Large intestine (tissue), 3 donors: ENCODE measurements at regions not wholly inside any gene's neighbourhood (a gene's known extent, or its start where the extent isn't known, plus 50 kb on each side); places are given as distances from the start of the nearest gene placed in this dataset.

Source experiments
- DNase-seq, 2 donors: peaks; one replicate each; pipeline versions ENCODE4 v3.0.0 to v3.0.0-alpha.2; 2013
- H3K27ac ChIP-seq: one replicate; pipeline ENCODE4 v1.5.1; 2013; ENCODE audit warnings: low read length
- H3K27me3 ChIP-seq: 2 replicates; pipeline ENCODE4 v1.6.1; 2013; ENCODE audit warnings: low read length; ENCODE audit not compliant: control insufficient read depth, insufficient read depth
- H3K36me3 ChIP-seq: 2 replicates; pipeline ENCODE4 v1.6.1; 2013; ENCODE audit warnings: low read length; ENCODE audit not compliant: control insufficient read depth, insufficient read depth
- H3K4me1 ChIP-seq: one replicate; pipeline ENCODE4 v1.6.1; 2013; ENCODE audit warnings: low read length; ENCODE audit not compliant: control insufficient read depth, insufficient read depth
- H3K4me3 ChIP-seq: one replicate; pipeline ENCODE4 v1.5.1; 2013; ENCODE audit warnings: low read length
- H3K9me3 ChIP-seq: one replicate; pipeline ENCODE4 v1.6.1; 2013; ENCODE audit warnings: mild to moderate bottlenecking, low read depth, low read length, moderate library complexity; ENCODE audit not compliant: control insufficient read depth
- WGBS: methylation state at CpG from one replicate; pipeline ENCODE4 v1.1.5; 2013; ENCODE audit warnings: low lambda C conversion rate; ENCODE audit not compliant: insufficient coverage; 5-methylcytosine and 5-hydroxymethylcytosine counted together

- no peak overlapping the region for H3K4me3 ChIP-seq
- no peaks in the 10 kb centered on the region for H3K4me1 ChIP-seq
- whole genome bisulfite sequencing: 78% methylated on average over 3 of the region's 4 CpGs
- no peaks in the 10 kb centered on the region for H3K36me3 ChIP-seq
- H3K27me3 ChIP-seq: no peaks in the 10 kb centered on the region
- DNase-seq: no peak
- H3K27ac ChIP-seq: no peak overlapping the region
- H3K9me3 ChIP-seq: no peaks in the 10 kb centered on the region
These were observed 385.4 kb upstream of the SYT4 start for GRCh38 chr18:43662657-43663056.

- DNase-seq: no peak
- H3K36me3 ChIP-seq: no peaks in the 10 kb centered on the region
- no CpG with 5 or more reads among the region's 1 CpG for WGBS
These were observed 385.9 kb upstream of the SYT4 start for GRCh38 chr18:43663159-43663558.

GRCh38 chr18:43664487-43665008, 387.3 kb upstream of the SYT4 start:
- Histone ChIP-seq H3K4me1 (no peaks in the 10 kb centered on the region), H3K27me3 (no peaks in the 10 kb centered on the region), H3K27ac (no peak overlapping the region), H3K4me3 (no peak overlapping the region), H3K9me3 (no peaks in the 10 kb centered on the region), H3K36me3 (no peaks in the 10 kb centered on the region)
- 73% methylated on average over 3 of the region's 3 CpGs for WGBS
- no peak for DNase-seq

More at GRCh38 chr18:43663159-43663558, 385.9 kb upstream of the SYT4 start:
- no peaks in the 10 kb centered on the region for H3K9me3 ChIP-seq
- H3K4me1 ChIP-seq: no peaks in the 10 kb centered on the region
- no peak overlapping the region for H3K27ac ChIP-seq
- H3K4me3 ChIP-seq: no peak overlapping the region
- H3K27me3 ChIP-seq: no peaks in the 10 kb centered on the region

- H3K4me3 ChIP-seq: no peak overlapping the region
- no peaks in the 10 kb centered on the region for H3K9me3 ChIP-seq
- 70% methylated on average over 2 of the region's 3 CpGs for WGBS
- H3K27ac ChIP-seq: no peak overlapping the region
- no peaks in the 10 kb centered on the region for H3K27me3 ChIP-seq
- no peaks in the 10 kb centered on the region for H3K36me3 ChIP-seq
- H3K4me1 ChIP-seq: no peaks in the 10 kb centered on the region
- no peak for DNase-seq
These were observed 388.0 kb upstream of the SYT4 start for GRCh38 chr18:43665105-43665788.

GRCh38 chr18:43668866-43669265, 391.6 kb upstream of the SYT4 start:
- H3K27me3 ChIP-seq: no peaks in the 10 kb centered on the region
- no peak overlapping the region for H3K4me3 ChIP-seq
- H3K9me3 ChIP-seq: no peaks in the 10 kb centered on the region
- WGBS: 93% methylated on average over 3 of the region's 4 CpGs
- no peaks in the 10 kb centered on the region for H3K4me1 ChIP-seq
- no peaks in the 10 kb centered on the region for H3K36me3 ChIP-seq
- no peak overlapping the region for H3K27ac ChIP-seq
- no peak for DNase-seq

- no peaks in the 10 kb centered on the region for H3K9me3 ChIP-seq
- WGBS: no CpG with 5 or more reads among the region's 1 CpG
- no peaks in the 10 kb centered on the region for H3K27me3 ChIP-seq
- no peaks in the 10 kb centered on the region for H3K4me1 ChIP-seq
- no peak for DNase-seq
- H3K36me3 ChIP-seq: no peaks in the 10 kb centered on the region
- no peak overlapping the region for H3K27ac ChIP-seq
- H3K4me3 ChIP-seq: no peak overlapping the region
These were observed 394.1 kb upstream of the SYT4 start for GRCh38 chr18:43671431-43671830.

GRCh38 chr18:43680096-43680495, 402.8 kb upstream of the SYT4 start:
- H3K4me3 ChIP-seq: no peak overlapping the region
- H3K4me1 ChIP-seq: no peaks in the 10 kb centered on the region
- no CpG with 5 or more reads among the region's 2 CpGs for WGBS
- no peaks in the 10 kb centered on the region for H3K36me3 ChIP-seq
- no peak overlapping the region for H3K27ac ChIP-seq
- no peak for DNase-seq
- no peaks in the 10 kb centered on the region for H3K9me3 ChIP-seq
- no peaks in the 10 kb centered on the region for H3K27me3 ChIP-seq

- no peak overlapping the region for H3K4me3 ChIP-seq
- no peak for DNase-seq
- H3K36me3 ChIP-seq: no peaks in the 10 kb centered on the region
- no peaks in the 10 kb centered on the region for H3K4me1 ChIP-seq
- WGBS: no CpG with 5 or more reads among the region's 5 CpGs
- H3K27ac ChIP-seq: no peak overlapping the region
- H3K9me3 ChIP-seq: no peaks in the 10 kb centered on the region
- H3K27me3 ChIP-seq: no peaks in the 10 kb centered on the region
These were observed 404.4 kb upstream of the SYT4 start for GRCh38 chr18:43681661-43682060.

GRCh38 chr18:43682196-43682595, 404.9 kb upstream of the SYT4 start:
- H3K36me3 ChIP-seq: no peaks in the 10 kb centered on the region
- H3K27ac ChIP-seq: no peak overlapping the region
- H3K9me3 ChIP-seq: no peaks in the 10 kb centered on the region
- DNase-seq: no peak
- H3K4me1 ChIP-seq: no peaks in the 10 kb centered on the region
- H3K27me3 ChIP-seq: no peaks in the 10 kb centered on the region
- 94% methylated on average over 3 of the region's 7 CpGs for WGBS
- no peak overlapping the region for H3K4me3 ChIP-seq

GRCh38 chr18:43686709-43687108, 409.4 kb upstream of the SYT4 start:
- no peaks in the 10 kb centered on the region for H3K9me3 ChIP-seq
- no peaks in the 10 kb centered on the region for H3K36me3 ChIP-seq
- no peaks in the 10 kb centered on the region for H3K4me1 ChIP-seq
- 86% methylated on average over 1 of the region's 1 CpG for WGBS
- no peak for DNase-seq
- H3K27me3 ChIP-seq: no peaks in the 10 kb centered on the region
- no peak overlapping the region for H3K27ac ChIP-seq
- H3K4me3 ChIP-seq: no peak overlapping the region

- Histone ChIP-seq H3K4me1 (no peaks in the 10 kb centered on the region), H3K27ac (no peak overlapping the region), H3K9me3 (no peaks in the 10 kb centered on the region), H3K4me3 (no peak overlapping the region), H3K36me3 (no peaks in the 10 kb centered on the region), H3K27me3 (no peaks in the 10 kb centered on the region)
- WGBS: 100% methylated on average over 2 of the region's 4 CpGs
- no peak for DNase-seq
These were observed 414.9 kb upstream of the SYT4 start for GRCh38 chr18:43692099-43692690.
